HG03469 (cell line): ENCODE measurements at regions not wholly inside any gene's neighbourhood (a gene's known extent, or its start where the extent isn't known, plus 50 kb on each side); places are given as distances from the start of the nearest gene placed in this dataset.
"Not testable (repeated sequence)": the region's sequence is repeated elsewhere in the genome, so short reads cannot be mapped to it uniquely, and the experiment has no call there.

ENCODE experiments used
- ATAC-seq: cut with Tn5 transposase; IDR thresholded peaks from one replicate; pipeline ENCODE4 v1.9.1; 2021; ENCODE audit warnings: mild to moderate bottlenecking, moderate library complexity, moderate number of reproducible peaks; ENCODE audit not compliant: unreplicated experiment

GRCh38 chr3:81887448-81887847, 126.0 kb upstream of the GBE1 start:
- no peak for ATAC-seq

- no peak for ATAC-seq
Observed at GRCh38 chr3:81886081-81886480, 124.6 kb upstream of the GBE1 start.

- no peak for ATAC-seq
Observed at GRCh38 chr3:81884791-81885190, 123.3 kb upstream of the GBE1 start.

- no peak for ATAC-seq
Observed at GRCh38 chr3:81876826-81877225, 115.4 kb upstream of the GBE1 start.

GRCh38 chr3:81874738-81875137, 113.3 kb upstream of the GBE1 start:
- no peak for ATAC-seq

- ATAC-seq: no peak
Observed at GRCh38 chr3:81872566-81872965, 111.1 kb upstream of the GBE1 start.

- ATAC-seq: no peak
Observed at GRCh38 chr3:81871358-81872155, 110.1 kb upstream of the GBE1 start.

GRCh38 chr3:81869382-81869781, 107.9 kb upstream of the GBE1 start:
- ATAC-seq: no peak

- ATAC-seq: no peak
Observed at GRCh38 chr3:81868597-81868996, 107.2 kb upstream of the GBE1 start.

GRCh38 chr3:81867875-81868274, 106.4 kb upstream of the GBE1 start:
- ATAC-seq: no peak

GRCh38 chr3:81865164-81865563, 103.7 kb upstream of the GBE1 start:
- not testable (repeated sequence) for ATAC-seq

- ATAC-seq: no peak
Observed at GRCh38 chr3:81864272-81864671, 102.8 kb upstream of the GBE1 start.

GRCh38 chr3:81863756-81864155, 102.3 kb upstream of the GBE1 start:
- no peak for ATAC-seq

- ATAC-seq: no peak
Observed at GRCh38 chr3:81861593-81861992, 100.1 kb upstream of the GBE1 start.

GRCh38 chr3:81859524-81859923, 98.1 kb upstream of the GBE1 start:
- no peak for ATAC-seq

- ATAC-seq: no peak
Observed at GRCh38 chr3:81853431-81853830, 92.0 kb upstream of the GBE1 start.

- no peak for ATAC-seq
Observed at GRCh38 chr3:81851176-81851575, 89.7 kb upstream of the GBE1 start.

- ATAC-seq: no peak
Observed at GRCh38 chr3:81846988-81847387, 85.5 kb upstream of the GBE1 start.

GRCh38 chr3:81841540-81841939, 80.1 kb upstream of the GBE1 start:
- ATAC-seq: no peak

- ATAC-seq: no peak
Observed at GRCh38 chr3:81839504-81840094, 78.2 kb upstream of the GBE1 start.

- no peak for ATAC-seq
Observed at GRCh38 chr3:81838457-81838856, 77.0 kb upstream of the GBE1 start.

GRCh38 chr3:81837071-81837593, 75.7 kb upstream of the GBE1 start:
- no peak for ATAC-seq
